ENCODE measurements at regions not wholly inside any gene's neighbourhood (a gene's known extent, or its start where the extent isn't known, plus 50 kb on each side); places are given as distances from the start of the nearest gene placed in this dataset.

DNA sequence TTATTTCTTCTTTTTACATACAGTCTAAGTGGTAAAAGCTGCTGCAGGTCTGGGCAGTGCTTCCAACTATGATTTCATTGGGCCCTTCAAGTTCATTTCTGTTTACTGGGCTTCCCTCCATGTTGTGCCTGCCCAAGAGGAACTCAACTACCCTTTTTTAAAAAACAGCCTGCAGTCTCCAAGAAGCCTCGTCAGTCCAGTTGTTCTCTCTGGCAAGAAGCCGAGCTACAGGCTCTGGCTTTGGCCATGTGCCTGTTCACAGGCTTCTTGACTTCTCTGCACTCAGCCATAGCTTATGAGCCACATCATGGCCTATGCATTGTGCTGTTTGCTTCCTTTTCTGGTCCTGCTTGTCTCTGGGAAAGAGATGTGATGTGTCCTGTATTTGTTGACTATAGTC is 119.7 kb upstream of the PJA2 start:
- ATAC-seq: no peak
- no peak for DNase-seq
- peaks cover 2 to 16% (median 13%) of the 10 kb centered on the region in 5 donors for H3K27me3 Mint-ChIP-seq

DNA sequence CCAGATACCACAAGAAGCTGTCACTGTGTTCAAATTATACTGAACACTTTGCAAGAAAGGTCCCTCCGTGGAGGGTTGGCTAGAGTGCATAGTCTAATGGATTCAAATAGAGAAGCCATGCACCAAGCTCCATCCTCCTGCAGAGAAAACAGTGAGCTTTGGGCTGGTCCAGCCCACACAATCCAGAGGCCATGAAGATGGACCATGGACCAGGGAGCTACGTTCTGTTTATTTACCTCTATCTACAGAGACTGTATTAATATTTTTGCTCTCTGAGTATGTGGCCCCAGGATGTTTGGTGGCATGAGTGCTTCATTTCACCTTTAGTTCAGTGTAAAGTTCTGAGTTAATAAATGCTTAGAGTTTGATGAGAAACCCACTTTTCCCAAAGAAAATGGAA is 114.8 kb upstream of the PJA2 start:
- H3K36me3 Mint-ChIP-seq: no peaks in the 10 kb centered on the region
- no peak overlapping the region for H3K27ac Mint-ChIP-seq
- intact Hi-C loops (cut with micrococcal nuclease): no loop called here
- no peak overlapping the region for H3K4me3 Mint-ChIP-seq
- no peaks in the 10 kb centered on the region for H3K36me3 ChIP-seq (ENCODE audit: control insufficient read depth in 2 of 3, insufficient read depth in 3 of 3, low read length in 3 of 3)
- ATAC-seq (no peak), DNase-seq (no peak)
- peaks cover 0 to 4% (median 0%) of the 10 kb centered on the region in 11 donors for H3K9me3 Mint-ChIP-seq
- H3K27me3 Mint-ChIP-seq: no peaks in the 10 kb centered on the region
- H3K4me3 ChIP-seq (ENCODE audit: low read length): no peak overlapping the region
- H3K27me3 ChIP-seq (ENCODE audit: control insufficient read depth in 2 of 2, insufficient read depth in 2 of 2, low read length in 2 of 2): no peaks in the 10 kb centered on the region
- H3K4me1 ChIP-seq (ENCODE audit: control insufficient read depth in 2 of 2, insufficient read depth in 2 of 2, low read length in 2 of 2): no peaks in the 10 kb centered on the region
- no peaks in the 10 kb centered on the region for H3K4me1 Mint-ChIP-seq
- CTCF ChIA-PET: no interaction called here
- no peaks in the 10 kb centered on the region for H3K9me3 ChIP-seq (ENCODE audit: control insufficient read depth in 2 of 3, low read length in 3 of 3)
- POLR2A ChIA-PET: no interaction called here
- no peak overlapping the region for H3K27ac ChIP-seq (ENCODE audit: low read depth, low read length)

More for the DNA sequence above, 119.7 kb upstream of the PJA2 start:
- Histone ChIP-seq H3K27me3 (ENCODE audit: control insufficient read depth in 2 of 2, insufficient read depth in 2 of 2, low read length in 2 of 2) (no peaks in the 10 kb centered on the region), H3K36me3 (ENCODE audit: control insufficient read depth in 2 of 3, insufficient read depth in 3 of 3, low read length in 3 of 3) (no peaks in the 10 kb centered on the region), H3K4me3 (ENCODE audit: low read length) (no peak overlapping the region), H3K9me3 (ENCODE audit: control insufficient read depth in 2 of 3, low read length in 3 of 3) (no peaks in the 10 kb centered on the region), H3K4me1 (ENCODE audit: control insufficient read depth in 2 of 2, insufficient read depth in 2 of 2, low read length in 2 of 2) (no peaks in the 10 kb centered on the region), H3K27ac (ENCODE audit: low read depth, low read length) (no peak overlapping the region)
- Mint-ChIP-seq H3K27ac (no peak overlapping the region), H3K9me3 (peaks cover 0 to 3% (median 0%) of the 10 kb centered on the region in 11 donors), H3K4me1 (no peaks in the 10 kb centered on the region), H3K4me3 (no peak overlapping the region), H3K36me3 (no peaks in the 10 kb centered on the region)
- ChIA-PET POLR2A (no interaction called here), CTCF (no interaction called here)
- intact Hi-C loops (cut with micrococcal nuclease): no loop called here

GRCh38 chr5:109524026-109524425 is 114.3 kb upstream of the PJA2 start:
- peaks cover 0 to 4% (median 0%) of the 10 kb centered on the region in 11 donors for H3K9me3 Mint-ChIP-seq
- intact Hi-C loops (cut with micrococcal nuclease): no loop called here
- no peaks in the 10 kb centered on the region for H3K36me3 Mint-ChIP-seq
- no peaks in the 10 kb centered on the region for H3K27me3 Mint-ChIP-seq
- ChIA-PET CTCF (no interaction called here), POLR2A (no interaction called here)
- Histone ChIP-seq H3K9me3 (ENCODE audit: control insufficient read depth in 2 of 3, low read length in 3 of 3) (no peaks in the 10 kb centered on the region), H3K27me3 (ENCODE audit: control insufficient read depth in 2 of 2, insufficient read depth in 2 of 2, low read length in 2 of 2) (no peaks in the 10 kb centered on the region), H3K27ac (ENCODE audit: low read depth, low read length) (no peak overlapping the region), H3K4me3 (ENCODE audit: low read length) (no peak overlapping the region), H3K4me1 (ENCODE audit: control insufficient read depth in 2 of 2, insufficient read depth in 2 of 2, low read length in 2 of 2) (no peaks in the 10 kb centered on the region), H3K36me3 (ENCODE audit: control insufficient read depth in 2 of 3, insufficient read depth in 3 of 3, low read length in 3 of 3) (no peaks in the 10 kb centered on the region)
- DNase-seq (no peak), ATAC-seq (no peak)
- H3K4me1 Mint-ChIP-seq: no peaks in the 10 kb centered on the region
- H3K27ac Mint-ChIP-seq: no peak overlapping the region
- H3K4me3 Mint-ChIP-seq: no peak overlapping the region

- H3K9me3 ChIP-seq (ENCODE audit: control insufficient read depth in 2 of 3, low read length in 3 of 3): no peaks in the 10 kb centered on the region
- H3K27ac ChIP-seq (ENCODE audit: low read depth, low read length): no peak overlapping the region
- ATAC-seq (no peak), DNase-seq (no peak)
- peaks cover 0 to 4% (median 0%) of the 10 kb centered on the region in 11 donors for H3K9me3 Mint-ChIP-seq
- no peaks in the 10 kb centered on the region for H3K27me3 ChIP-seq (ENCODE audit: control insufficient read depth in 2 of 2, insufficient read depth in 2 of 2, low read length in 2 of 2)
- no peaks in the 10 kb centered on the region for H3K36me3 Mint-ChIP-seq
- H3K4me1 Mint-ChIP-seq: no peaks in the 10 kb centered on the region
- intact Hi-C loops (cut with micrococcal nuclease): no loop called here
- no peak overlapping the region for H3K4me3 ChIP-seq (ENCODE audit: low read length)
- H3K27ac Mint-ChIP-seq: no peak overlapping the region
- H3K36me3 ChIP-seq (ENCODE audit: control insufficient read depth in 2 of 3, insufficient read depth in 3 of 3, low read length in 3 of 3): no peaks in the 10 kb centered on the region
- ChIA-PET CTCF (no interaction called here), POLR2A (no interaction called here)
- H3K4me3 Mint-ChIP-seq: no peak overlapping the region
- no peaks in the 10 kb centered on the region for H3K4me1 ChIP-seq (ENCODE audit: control insufficient read depth in 2 of 2, insufficient read depth in 2 of 2, low read length in 2 of 2)
- no peaks in the 10 kb centered on the region for H3K27me3 Mint-ChIP-seq
Observed at GRCh38 chr5:109522404-109522803, 112.6 kb upstream of the PJA2 start.

- peaks cover 0 to 4% (median 0%) of the 10 kb centered on the region in 11 donors for H3K9me3 Mint-ChIP-seq
- POLR2A ChIA-PET: no interaction called here
- Histone ChIP-seq H3K36me3 (ENCODE audit: control insufficient read depth in 2 of 3, insufficient read depth in 3 of 3, low read length in 3 of 3) (no peaks in the 10 kb centered on the region), H3K4me1 (ENCODE audit: control insufficient read depth in 2 of 2, insufficient read depth in 2 of 2, low read length in 2 of 2) (no peaks in the 10 kb centered on the region), H3K9me3 (ENCODE audit: control insufficient read depth in 2 of 3, low read length in 3 of 3) (no peaks in the 10 kb centered on the region), H3K27me3 (ENCODE audit: control insufficient read depth in 2 of 2, insufficient read depth in 2 of 2, low read length in 2 of 2) (no peaks in the 10 kb centered on the region), H3K27ac (ENCODE audit: low read depth, low read length) (no peak overlapping the region), H3K4me3 (ENCODE audit: low read length) (no peak overlapping the region)
- H3K36me3 Mint-ChIP-seq: no peaks in the 10 kb centered on the region
- CTCF ChIA-PET: no interaction called here
- no peaks in the 10 kb centered on the region for H3K4me1 Mint-ChIP-seq
- no peak for ATAC-seq
- no peak for DNase-seq
- H3K4me3 Mint-ChIP-seq: no peak overlapping the region
- no peak overlapping the region for H3K27ac Mint-ChIP-seq
- no peaks in the 10 kb centered on the region for H3K27me3 Mint-ChIP-seq
- intact Hi-C loops (cut with micrococcal nuclease): no loop called here
Observed at GRCh38 chr5:109519416-109519815, 109.6 kb upstream of the PJA2 start.

DNA sequence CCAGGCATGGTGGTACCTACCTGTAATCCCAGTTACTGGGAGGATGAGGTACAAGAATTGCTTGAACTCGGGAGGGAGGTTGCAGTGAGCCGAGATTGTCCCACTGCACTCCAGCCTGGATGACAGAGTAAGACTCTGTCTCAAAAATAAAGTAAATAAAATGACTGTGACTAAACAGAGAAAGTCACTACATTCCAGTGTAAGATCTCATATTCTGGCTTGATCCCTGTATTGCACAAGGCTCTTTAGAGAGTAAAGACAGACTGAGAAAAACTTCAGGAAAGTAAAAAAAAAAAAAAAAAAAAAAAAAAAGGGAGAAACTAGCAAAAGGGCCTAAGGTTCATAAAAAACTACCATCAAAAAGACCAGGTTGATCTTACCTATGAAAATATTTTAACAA is 106.6 kb upstream of the PJA2 start:
- H3K4me3 Mint-ChIP-seq: no peak overlapping the region
- H3K27me3 Mint-ChIP-seq: peaks cover 0 to 1% (median 0%) of the 10 kb centered on the region in 5 donors
- H3K9me3 Mint-ChIP-seq: peaks cover 0 to 4% (median 0%) of the 10 kb centered on the region in 11 donors
- ATAC-seq (no peak), DNase-seq (no peak)
- ChIA-PET CTCF (no interaction called here), POLR2A (no interaction called here)
- H3K36me3 Mint-ChIP-seq: no peaks in the 10 kb centered on the region
- Histone ChIP-seq H3K36me3 (ENCODE audit: control insufficient read depth in 2 of 3, insufficient read depth in 3 of 3, low read length in 3 of 3) (no peaks in the 10 kb centered on the region), H3K9me3 (ENCODE audit: control insufficient read depth in 2 of 3, low read length in 3 of 3) (no peaks in the 10 kb centered on the region), H3K4me3 (ENCODE audit: low read length) (no peak overlapping the region), H3K27me3 (ENCODE audit: control insufficient read depth in 2 of 2, insufficient read depth in 2 of 2, low read length in 2 of 2) (no peaks in the 10 kb centered on the region), H3K27ac (ENCODE audit: low read depth, low read length) (no peak overlapping the region), H3K4me1 (ENCODE audit: control insufficient read depth in 2 of 2, insufficient read depth in 2 of 2, low read length in 2 of 2) (no peaks in the 10 kb centered on the region)
- intact Hi-C loops (cut with micrococcal nuclease): no loop called here
- H3K27ac Mint-ChIP-seq: no peak overlapping the region
- peaks cover 0 to 7% (median 0%) of the 10 kb centered on the region in 7 donors for H3K4me1 Mint-ChIP-seq

GRCh38 chr5:109511980-109512734 is 102.4 kb upstream of the PJA2 start:
- H3K27ac ChIP-seq (ENCODE audit: low read depth, low read length): no peak overlapping the region
- Mint-ChIP-seq H3K4me1 (peaks cover 0 to 7% (median 0%) of the 10 kb centered on the region in 7 donors), H3K36me3 (no peaks in the 10 kb centered on the region), H3K27ac (no peak overlapping the region), H3K9me3 (no peaks in the 10 kb centered on the region), H3K27me3 (peaks cover 0 to 5% (median 2%) of the 10 kb centered on the region in 5 donors), H3K4me3 (no peak overlapping the region)
- H3K9me3 ChIP-seq (ENCODE audit: control insufficient read depth in 2 of 3, low read length in 3 of 3): no peaks in the 10 kb centered on the region
- H3K36me3 ChIP-seq (ENCODE audit: control insufficient read depth in 2 of 3, insufficient read depth in 3 of 3, low read length in 3 of 3): no peaks in the 10 kb centered on the region
- ATAC-seq: no peak
- no peaks in the 10 kb centered on the region for H3K4me1 ChIP-seq (ENCODE audit: control insufficient read depth in 2 of 2, insufficient read depth in 2 of 2, low read length in 2 of 2)
- no peak for DNase-seq
- intact Hi-C loops (cut with micrococcal nuclease): no loop called here
- H3K4me3 ChIP-seq (ENCODE audit: low read length): no peak overlapping the region
- no peaks in the 10 kb centered on the region for H3K27me3 ChIP-seq (ENCODE audit: control insufficient read depth in 2 of 2, insufficient read depth in 2 of 2, low read length in 2 of 2)
- CTCF ChIA-PET: no interaction called here
- POLR2A ChIA-PET: no interaction called here
